ENCODE measurements at regions not wholly inside any gene's neighbourhood (a gene's known extent, or its start where the extent isn't known, plus 50 kb on each side); places are given as distances from the start of the nearest gene placed in this dataset.

DNA sequence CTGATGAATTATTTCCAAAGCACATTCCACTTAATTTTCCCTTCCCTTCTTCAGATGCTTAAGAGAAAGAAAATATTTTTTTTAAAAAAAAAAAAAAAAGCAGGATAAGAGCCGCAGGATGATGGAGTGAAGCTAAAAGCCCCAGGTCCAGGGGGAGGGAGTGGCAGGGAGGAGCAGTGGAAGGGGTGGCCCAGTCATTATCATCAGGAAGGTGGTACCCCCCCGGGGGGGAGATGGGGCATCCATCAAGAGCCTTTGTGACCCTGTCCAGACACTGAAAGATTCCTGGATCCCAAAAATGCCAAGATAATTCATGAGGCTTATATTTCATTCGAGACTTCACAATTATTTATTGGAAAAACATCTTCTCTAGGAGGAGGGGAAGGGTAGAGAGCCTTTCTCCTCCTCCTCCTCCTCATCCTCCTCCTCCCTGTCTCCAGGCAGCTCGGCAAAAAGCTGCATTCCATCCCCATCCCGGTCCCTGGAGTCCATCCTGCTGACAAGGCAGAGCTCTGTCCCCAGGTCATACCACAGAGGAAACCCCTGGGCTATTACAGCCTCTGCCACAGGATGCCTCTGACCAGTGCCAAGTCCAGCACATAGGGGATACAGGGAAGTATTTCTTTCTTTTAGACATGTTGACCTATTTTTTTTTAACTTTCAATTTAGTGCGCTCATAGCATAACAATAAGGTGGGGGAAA is 125.3 kb downstream of the TWIST2 start:
- TF ChIP-seq, protein P1, sequence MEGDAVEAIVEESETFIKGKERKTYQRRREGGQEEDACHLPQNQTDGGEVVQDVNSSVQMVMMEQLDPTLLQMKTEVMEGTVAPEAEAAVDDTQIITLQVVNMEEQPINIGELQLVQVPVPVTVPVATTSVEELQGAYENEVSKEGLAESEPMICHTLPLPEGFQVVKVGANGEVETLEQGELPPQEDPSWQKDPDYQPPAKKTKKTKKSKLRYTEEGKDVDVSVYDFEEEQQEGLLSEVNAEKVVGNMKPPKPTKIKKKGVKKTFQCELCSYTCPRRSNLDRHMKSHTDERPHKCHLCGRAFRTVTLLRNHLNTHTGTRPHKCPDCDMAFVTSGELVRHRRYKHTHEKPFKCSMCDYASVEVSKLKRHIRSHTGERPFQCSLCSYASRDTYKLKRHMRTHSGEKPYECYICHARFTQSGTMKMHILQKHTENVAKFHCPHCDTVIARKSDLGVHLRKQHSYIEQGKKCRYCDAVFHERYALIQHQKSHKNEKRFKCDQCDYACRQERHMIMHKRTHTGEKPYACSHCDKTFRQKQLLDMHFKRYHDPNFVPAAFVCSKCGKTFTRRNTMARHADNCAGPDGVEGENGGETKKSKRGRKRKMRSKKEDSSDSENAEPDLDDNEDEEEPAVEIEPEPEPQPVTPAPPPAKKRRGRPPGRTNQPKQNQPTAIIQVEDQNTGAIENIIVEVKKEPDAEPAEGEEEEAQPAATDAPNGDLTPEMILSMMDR (conservative IDR thresholded peaks at IDR 0.05; ENCODE audit: low read depth, low read length) = no peak
- TF ChIP-seq EZH2 (IDR thresholded peaks at IDR 0.05; ENCODE audit: borderline replicate concordance, low read depth, low read length, poor library complexity, severe bottlenecking) = no peak
- Histone ChIP-seq H3K4me1 (ENCODE audit: insufficient read depth, low read length, poor library complexity, severe bottlenecking) (no peaks in the 10 kb centered on the region), H3K4me3 (ENCODE audit: low read depth, low read length, poor library complexity, severe bottlenecking) (no peak overlapping the region), H3K27me3 (replicated peaks; ENCODE audit: insufficient read depth, low read depth, low read length, poor library complexity) (no peaks in the 10 kb centered on the region), H3K27ac (ENCODE audit: low read depth, low read length, poor library complexity, severe bottlenecking) (no peak overlapping the region), H3K36me3 (ENCODE audit: insufficient read depth, low read length, poor library complexity, severe bottlenecking) (no peaks in the 10 kb centered on the region), H3K9me3 (ENCODE audit: low read depth, low read length, poor library complexity, severe bottlenecking) (no peaks in the 10 kb centered on the region)
- no TSS peak for BruUV-seq (replicated peaks)
- ChIA-PET CTCF (no interaction called here), POLR2A (ENCODE audit: low non-redundant PET) (no interaction called here)
- no peak for DNase-seq (ENCODE audit: low spot score)
- intact Hi-C loops (cut with micrococcal nuclease; ENCODE audit: unreplicated experiment) = no loop called here

DNA sequence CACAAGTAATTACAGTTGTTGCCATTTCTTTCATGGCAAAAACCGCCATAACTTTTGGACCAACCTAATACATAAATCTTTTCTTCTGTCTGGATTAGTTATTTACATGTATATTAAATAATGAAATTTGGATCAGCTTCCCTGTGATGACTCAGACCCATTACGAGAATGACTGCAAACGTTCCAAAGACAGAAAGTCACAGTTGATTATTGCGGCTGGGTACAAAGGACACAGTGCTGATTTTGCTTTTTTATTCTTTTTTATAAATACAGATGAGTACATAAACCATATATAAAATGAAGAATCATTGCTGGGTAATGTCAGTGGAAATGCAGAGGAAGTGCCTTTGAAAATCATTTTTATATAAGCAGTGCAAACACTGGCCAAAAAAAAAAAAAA is 126.2 kb downstream of the TWIST2 start:
- intact Hi-C loops (cut with micrococcal nuclease; ENCODE audit: unreplicated experiment) = no loop called here
- Histone ChIP-seq H3K4me3 (ENCODE audit: low read depth, low read length, poor library complexity, severe bottlenecking) (no peak overlapping the region), H3K36me3 (ENCODE audit: insufficient read depth, low read length, poor library complexity, severe bottlenecking) (no peaks in the 10 kb centered on the region), H3K9me3 (ENCODE audit: low read depth, low read length, poor library complexity, severe bottlenecking) (no peaks in the 10 kb centered on the region), H3K4me1 (ENCODE audit: insufficient read depth, low read length, poor library complexity, severe bottlenecking) (no peaks in the 10 kb centered on the region), H3K27ac (ENCODE audit: low read depth, low read length, poor library complexity, severe bottlenecking) (no peak overlapping the region), H3K27me3 (replicated peaks; ENCODE audit: insufficient read depth, low read depth, low read length, poor library complexity) (no peaks in the 10 kb centered on the region)
- TF ChIP-seq EZH2 (IDR thresholded peaks at IDR 0.05; ENCODE audit: borderline replicate concordance, low read depth, low read length, poor library complexity, severe bottlenecking) = no peak
- TF ChIP-seq, protein P1 (conservative IDR thresholded peaks at IDR 0.05; ENCODE audit: low read depth, low read length) = no peak
- ChIA-PET CTCF (no interaction called here), POLR2A (ENCODE audit: low non-redundant PET) (no interaction called here)
- BruUV-seq (replicated peaks) = no TSS peak
- no peak for DNase-seq (ENCODE audit: low spot score)

DNA sequence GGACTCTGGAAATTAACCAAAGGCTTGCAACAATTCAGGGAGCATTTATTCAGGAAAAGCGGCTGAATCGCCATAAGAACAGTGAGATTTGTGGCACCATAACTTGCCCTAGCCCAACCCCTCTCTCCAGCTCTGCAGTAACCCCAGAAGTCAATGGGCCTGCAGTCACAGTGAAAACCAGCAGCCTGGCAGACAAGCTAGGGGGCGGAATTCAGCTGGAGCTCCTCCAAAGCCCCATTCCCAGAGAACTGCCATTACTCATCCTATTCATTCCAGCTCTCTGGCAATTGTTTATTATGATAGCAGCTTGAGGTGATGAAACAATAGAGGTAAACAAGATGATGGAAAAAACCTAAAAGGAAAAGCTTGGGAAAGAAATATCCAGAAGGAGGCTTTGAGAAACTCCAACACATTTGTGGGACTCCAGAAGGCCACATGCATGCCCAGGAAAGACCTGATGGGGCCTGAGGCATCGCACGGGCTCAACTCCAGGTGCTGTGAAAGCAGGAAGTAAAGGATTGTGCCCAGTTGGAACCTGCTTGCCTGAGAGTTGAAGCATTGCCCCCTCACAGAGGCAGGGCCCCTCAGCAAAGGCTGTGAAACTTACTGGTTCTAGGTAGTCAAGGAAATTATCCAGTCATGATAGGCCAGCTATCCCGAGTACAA is 126.7 kb downstream of the TWIST2 start:
- no TSS peak for BruUV-seq (replicated peaks)
- H3K36me3 ChIP-seq (ENCODE audit: insufficient read depth, low read length, poor library complexity, severe bottlenecking) = no peaks in the 10 kb centered on the region
- no peak overlapping the region for H3K27ac ChIP-seq (ENCODE audit: low read depth, low read length, poor library complexity, severe bottlenecking)
- ChIA-PET CTCF (no interaction called here), POLR2A (ENCODE audit: low non-redundant PET) (no interaction called here)
- no peak for DNase-seq (ENCODE audit: low spot score)
- TF ChIP-seq EZH2 (IDR thresholded peaks at IDR 0.05; ENCODE audit: borderline replicate concordance, low read depth, low read length, poor library complexity, severe bottlenecking) = no peak
- TF ChIP-seq, protein P1 (conservative IDR thresholded peaks at IDR 0.05; ENCODE audit: low read depth, low read length) = 0 out of 2 replicates have a peak, but pooled peaks have one; percentile 21
- intact Hi-C loops (cut with micrococcal nuclease; ENCODE audit: unreplicated experiment) = no loop called here
- no peaks in the 10 kb centered on the region for H3K9me3 ChIP-seq (ENCODE audit: low read depth, low read length, poor library complexity, severe bottlenecking)
- H3K4me1 ChIP-seq (ENCODE audit: insufficient read depth, low read length, poor library complexity, severe bottlenecking) = no peaks in the 10 kb centered on the region
- no peaks in the 10 kb centered on the region for H3K27me3 ChIP-seq (replicated peaks; ENCODE audit: insufficient read depth, low read depth, low read length, poor library complexity)
- no peak overlapping the region for H3K4me3 ChIP-seq (ENCODE audit: low read depth, low read length, poor library complexity, severe bottlenecking)

Measured in A673 (cell line).